Gastroesophageal sphincter (tissue), 3 donors: ENCODE measurements at regions not wholly inside any gene's neighbourhood (a gene's known extent, or its start where the extent isn't known, plus 50 kb on each side); places are given as distances from the start of the nearest gene placed in this dataset.

Experiments used
- CTCF ChIP-seq, 4 experiments: fragments of 200-600 bp in 2 of 4; fragments of 450-650 bp in 2 of 4; sonication (generic) in 1 of 4; IDR thresholded peaks; one replicate each; pipeline ENCODE4 v1.5.1; 2017 to 2019; ENCODE audit warnings: antibody characterized with exemption in 4 of 4, mild to moderate bottlenecking in 2 of 4, moderate library complexity in 2 of 4
- POLR2A ChIP-seq, 2 donors: fragments of 450-650 bp; IDR thresholded peaks; one replicate each; pipeline ENCODE4 v1.6.1; 2017; ENCODE audit warnings: antibody characterized with exemption in 2 of 2, mild to moderate bottlenecking in 2 of 2, moderate library complexity in 1 of 2

GRCh38 chr6:37119387-37119886 is 50.5 kb upstream of the PIM1 start:
- TF ChIP-seq CTCF (IDR thresholded peaks at IDR 0.05) = no peak
- no peak for TF ChIP-seq POLR2A (IDR thresholded peaks at IDR 0.05)
